GM21576 (cell line): ENCODE measurements at regions not wholly inside any gene's neighbourhood (a gene's known extent, or its start where the extent isn't known, plus 50 kb on each side); places are given as distances from the start of the nearest gene placed in this dataset.
A peak's percentile ranks its signal among the peaks of the same experiment; 100 is the strongest.
"Not testable (repeated sequence)": the region's sequence is repeated elsewhere in the genome, so short reads cannot be mapped to it uniquely, and the experiment has no call there.

Source experiments
- ATAC-seq: cut with Tn5 transposase; IDR thresholded peaks from one replicate; pipeline ENCODE4 v1.9.1; 2021; ENCODE audit warnings: mild to moderate bottlenecking, moderate library complexity; ENCODE audit not compliant: unreplicated experiment

- no peak for ATAC-seq
Observed at GRCh38 chr3:168802766-168803165, 707.0 kb upstream of the GOLIM4 start.

- ATAC-seq: no peak
Observed at GRCh38 chr3:168801794-168802193, 706.1 kb upstream of the GOLIM4 start.

- no peak for ATAC-seq
Observed at GRCh38 chr3:168796339-168796738, 700.6 kb upstream of the GOLIM4 start.

- no peak for ATAC-seq
Observed at GRCh38 chr3:168794427-168794826, 698.7 kb upstream of the GOLIM4 start.

- no peak for ATAC-seq
Observed at GRCh38 chr3:168782193-168782592, 686.5 kb upstream of the GOLIM4 start.

GRCh38 chr3:168779970-168780645 is 684.4 kb upstream of the GOLIM4 start:
- ATAC-seq: not testable (repeated sequence)

GRCh38 chr3:168753724-168754123 is 658.0 kb upstream of the GOLIM4 start:
- ATAC-seq: no peak

- ATAC-seq: no peak
Observed at GRCh38 chr3:168752339-168752738, 656.6 kb upstream of the GOLIM4 start.

- no peak for ATAC-seq
Observed at GRCh38 chr3:168747697-168748096, 652.0 kb upstream of the GOLIM4 start.

- no peak for ATAC-seq
Observed at GRCh38 chr3:168738527-168739325, 643.0 kb upstream of the GOLIM4 start.

- no peak for ATAC-seq
Observed at GRCh38 chr3:168736202-168736601, 640.5 kb upstream of the GOLIM4 start.

- no peak for ATAC-seq
Observed at GRCh38 chr3:168730073-168730472, 634.3 kb upstream of the GOLIM4 start.

- ATAC-seq: no peak
Observed at GRCh38 chr3:168722091-168722490, 626.4 kb upstream of the GOLIM4 start.

GRCh38 chr3:168714609-168715240 is 619.0 kb upstream of the GOLIM4 start:
- peak; percentile 98 for ATAC-seq

- no peak for ATAC-seq
Observed at GRCh38 chr3:168709073-168709472, 613.3 kb upstream of the GOLIM4 start.

GRCh38 chr3:168707900-168708299 is 612.2 kb upstream of the GOLIM4 start:
- ATAC-seq: no peak

- ATAC-seq: no peak
Observed at GRCh38 chr3:168705412-168705811, 609.7 kb upstream of the GOLIM4 start.

GRCh38 chr3:168696051-168696450 is 600.3 kb upstream of the GOLIM4 start:
- ATAC-seq: no peak

- ATAC-seq: no peak
Observed at GRCh38 chr3:168693870-168694269, 598.1 kb upstream of the GOLIM4 start.

GRCh38 chr3:168688267-168688666 is 592.5 kb upstream of the GOLIM4 start:
- no peak for ATAC-seq

- no peak for ATAC-seq
Observed at GRCh38 chr3:168684519-168684918, 588.8 kb upstream of the GOLIM4 start.

- no peak for ATAC-seq
Observed at GRCh38 chr3:168678730-168679129, 583.0 kb upstream of the GOLIM4 start.
